Smooth muscle cell (in vitro differentiated cells): ENCODE measurements at regions not wholly inside any gene's neighbourhood (a gene's known extent, or its start where the extent isn't known, plus 50 kb on each side); places are given as distances from the start of the nearest gene placed in this dataset.

ENCODE experiments used
- DNase-seq: peaks from one replicate; lab custom pipeline; 2025; ENCODE audit not compliant: unreplicated experiment; lab: John Stamatoyannopoulos, UW
- H2AFZ ChIP-seq: fragments of 200-600 bp; sonication (generic); 2 replicates; pipeline ENCODE4 v1.6.0; 2016; ENCODE audit warnings: antibody characterized with exemption, low read depth, mild to moderate bottlenecking
- H3F3A ChIP-seq: fragments of 200-600 bp; sonication (generic); 2 replicates; pipeline ENCODE4 v1.6.0; 2017; ENCODE audit warnings: antibody characterized with exemption, low read depth
- H3K27ac ChIP-seq: fragments of 200-600 bp; sonication (generic); 2 replicates; pipeline ENCODE4 v1.5.1; 2016; ENCODE audit warnings: low read depth, mild to moderate bottlenecking
- H3K27me3 ChIP-seq: fragments of 200-600 bp; sonication (generic); 2 replicates; pipeline ENCODE4 v1.6.1; 2016; ENCODE audit warnings: low read depth, mild to moderate bottlenecking
- H3K36me3 ChIP-seq: fragments of 200-600 bp; sonication (generic); 2 replicates; pipeline ENCODE4 v1.5.1; 2016; ENCODE audit warnings: low read depth
- H3K4me1 ChIP-seq: fragments of 200-600 bp; sonication (generic); 2 replicates; pipeline ENCODE4 v1.5.1; 2016; ENCODE audit warnings: low read depth
- H3K4me2 ChIP-seq: fragments of 200-600 bp; sonication (generic); 2 replicates; pipeline ENCODE4 v1.6.0; 2016; ENCODE audit warnings: mild to moderate bottlenecking
- H3K4me3 ChIP-seq: fragments of 200-600 bp; sonication (generic); 2 replicates; pipeline ENCODE4 v1.5.1; 2016; ENCODE audit warnings: mild to moderate bottlenecking
- H3K79me2 ChIP-seq: fragments of 200-600 bp; sonication (generic); 2 replicates; pipeline ENCODE4 v1.6.0; 2016; ENCODE audit warnings: low read depth, mild to moderate bottlenecking
- H3K9ac ChIP-seq: fragments of 200-600 bp; sonication (generic); 2 replicates; pipeline ENCODE4 v1.6.0; 2016; ENCODE audit warnings: low read depth
- H3K9me3 ChIP-seq: fragments of 200-600 bp; sonication (generic); replicated peaks from 2 replicates; pipeline ENCODE4 v1.5.1; 2016; ENCODE audit warnings: low read depth
- H4K20me1 ChIP-seq: fragments of 200-600 bp; sonication (generic); 2 replicates; pipeline ENCODE4 v1.6.0; 2016; ENCODE audit warnings: low read depth
- WGBS: methylation state at CpG from one replicate; pipeline ENCODE4 v1.1.7; 2016; ENCODE audit warnings: low lambda C conversion rate; 5-methylcytosine and 5-hydroxymethylcytosine counted together
- TF ChIP-seq, protein P1 (sequence below): fragments of 200-600 bp; sonication (generic); IDR thresholded peaks from 2 replicates; pipeline ENCODE4 v1.5.1; 2017; ENCODE audit warnings: borderline replicate concordance, mild to moderate bottlenecking, antibody characterized with exemption; ENCODE audit not compliant: insufficient read depth, poor library complexity, severe bottlenecking

DNA sequence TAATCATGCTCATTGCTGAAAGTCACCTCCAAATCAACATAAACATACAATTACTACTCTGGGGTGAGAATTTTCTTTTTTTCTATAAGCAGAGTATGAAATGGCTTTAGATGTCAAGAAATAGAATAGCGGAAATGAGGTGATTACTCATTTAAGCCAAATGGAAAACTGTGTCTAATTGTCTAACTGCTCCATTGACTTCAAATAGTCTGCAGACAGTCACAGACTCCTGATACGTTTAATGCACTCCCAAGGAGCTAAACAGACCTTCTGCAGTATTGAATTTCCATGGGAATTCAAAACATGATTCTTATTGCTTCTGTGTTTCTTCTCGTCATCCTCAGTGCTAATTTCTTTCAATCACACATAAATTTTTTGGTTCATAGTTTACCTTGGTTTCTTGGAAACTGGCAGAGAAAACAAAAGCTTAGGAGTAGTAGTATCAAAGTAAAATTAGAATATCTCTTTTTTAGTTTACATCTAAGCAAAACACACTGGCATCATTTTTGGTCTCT, 865.2 kb upstream of the SLC10A2 start:
- Histone ChIP-seq H3K36me3 (no peaks in the 10 kb centered on the region), H3K9ac (no peak overlapping the region), H3K4me3 (no peak overlapping the region), H3K27ac (no peak overlapping the region), H3F3A (no peaks in the 10 kb centered on the region), H4K20me1 (no peaks in the 10 kb centered on the region), H2AFZ (no peak overlapping the region), H3K4me1 (no peaks in the 10 kb centered on the region), H3K27me3 (no peaks in the 10 kb centered on the region), H3K9me3 (no peaks in the 10 kb centered on the region), H3K79me2 (no peaks in the 10 kb centered on the region), H3K4me2 (no peak overlapping the region)
- 82% methylated on average over 3 of the region's 3 CpGs for WGBS
- TF ChIP-seq, protein P1, sequence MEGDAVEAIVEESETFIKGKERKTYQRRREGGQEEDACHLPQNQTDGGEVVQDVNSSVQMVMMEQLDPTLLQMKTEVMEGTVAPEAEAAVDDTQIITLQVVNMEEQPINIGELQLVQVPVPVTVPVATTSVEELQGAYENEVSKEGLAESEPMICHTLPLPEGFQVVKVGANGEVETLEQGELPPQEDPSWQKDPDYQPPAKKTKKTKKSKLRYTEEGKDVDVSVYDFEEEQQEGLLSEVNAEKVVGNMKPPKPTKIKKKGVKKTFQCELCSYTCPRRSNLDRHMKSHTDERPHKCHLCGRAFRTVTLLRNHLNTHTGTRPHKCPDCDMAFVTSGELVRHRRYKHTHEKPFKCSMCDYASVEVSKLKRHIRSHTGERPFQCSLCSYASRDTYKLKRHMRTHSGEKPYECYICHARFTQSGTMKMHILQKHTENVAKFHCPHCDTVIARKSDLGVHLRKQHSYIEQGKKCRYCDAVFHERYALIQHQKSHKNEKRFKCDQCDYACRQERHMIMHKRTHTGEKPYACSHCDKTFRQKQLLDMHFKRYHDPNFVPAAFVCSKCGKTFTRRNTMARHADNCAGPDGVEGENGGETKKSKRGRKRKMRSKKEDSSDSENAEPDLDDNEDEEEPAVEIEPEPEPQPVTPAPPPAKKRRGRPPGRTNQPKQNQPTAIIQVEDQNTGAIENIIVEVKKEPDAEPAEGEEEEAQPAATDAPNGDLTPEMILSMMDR = no peak
- DNase-seq = no peak

DNA sequence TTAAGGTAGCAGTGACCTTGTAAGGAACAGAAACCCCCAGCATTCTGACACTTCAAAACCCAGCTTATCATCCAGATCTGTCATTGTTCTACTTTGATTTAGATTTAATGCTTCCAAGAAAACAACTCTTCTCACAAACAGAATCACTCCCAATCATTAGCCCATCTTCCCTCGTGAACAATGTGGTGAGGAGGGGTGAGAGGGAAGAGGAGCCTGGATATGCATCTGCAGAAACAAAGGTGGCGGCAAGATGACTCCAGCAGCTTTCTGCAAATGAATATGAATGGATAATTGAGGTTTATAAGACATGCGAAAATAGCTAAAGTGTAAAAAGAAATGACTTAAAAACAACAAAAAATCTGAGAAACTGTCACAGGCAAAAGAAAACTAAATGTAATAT, 859.9 kb upstream of the SLC10A2 start:
- no peaks in the 10 kb centered on the region for H3K4me1 ChIP-seq
- no peak overlapping the region for H3K4me3 ChIP-seq
- DNase-seq = no peak
- H2AFZ ChIP-seq = no peak overlapping the region
- H3F3A ChIP-seq = no peaks in the 10 kb centered on the region
- WGBS = 57% methylated on average over 3 of the region's 3 CpGs
- no peaks in the 10 kb centered on the region for H3K36me3 ChIP-seq
- TF ChIP-seq, protein P1 = no peak
- no peaks in the 10 kb centered on the region for H3K79me2 ChIP-seq
- H3K4me2 ChIP-seq = no peak overlapping the region
- H4K20me1 ChIP-seq = no peaks in the 10 kb centered on the region
- H3K27ac ChIP-seq = no peak overlapping the region
- no peak overlapping the region for H3K9ac ChIP-seq
- H3K9me3 ChIP-seq = no peaks in the 10 kb centered on the region
- no peaks in the 10 kb centered on the region for H3K27me3 ChIP-seq

DNA sequence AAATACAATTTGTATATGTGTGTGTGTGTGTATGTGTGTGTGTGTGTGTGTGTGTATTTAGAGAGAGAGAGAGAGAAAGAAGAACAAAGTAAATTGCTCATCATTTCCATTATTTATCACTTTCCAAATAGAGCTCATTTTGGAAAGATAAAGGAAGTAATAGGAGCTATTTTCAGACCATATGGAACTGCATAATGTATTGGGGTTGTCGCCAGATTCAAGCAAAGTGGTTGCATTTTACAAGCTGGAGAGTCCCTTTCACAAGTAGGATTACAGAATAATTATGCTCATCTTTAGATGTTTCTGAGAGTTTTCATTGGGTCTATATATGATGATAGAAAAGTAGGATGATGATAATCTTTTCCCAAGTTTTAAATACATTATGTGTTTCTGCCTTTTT, 842.7 kb upstream of the SLC10A2 start:
- Histone ChIP-seq H3K36me3 (no peaks in the 10 kb centered on the region), H3K4me3 (no peak overlapping the region), H3K4me2 (no peak overlapping the region), H3K4me1 (no peaks in the 10 kb centered on the region), H3K9me3 (no peaks in the 10 kb centered on the region), H3K9ac (no peak overlapping the region), H4K20me1 (no peaks in the 10 kb centered on the region), H3K79me2 (no peaks in the 10 kb centered on the region), H3K27me3 (no peaks in the 10 kb centered on the region), H3K27ac (no peak overlapping the region), H2AFZ (no peak overlapping the region), H3F3A (no peaks in the 10 kb centered on the region)
- DNase-seq = no peak
- 70% methylated on average over 1 of the region's 1 CpG for WGBS
- TF ChIP-seq, protein P1 = no peak

DNA sequence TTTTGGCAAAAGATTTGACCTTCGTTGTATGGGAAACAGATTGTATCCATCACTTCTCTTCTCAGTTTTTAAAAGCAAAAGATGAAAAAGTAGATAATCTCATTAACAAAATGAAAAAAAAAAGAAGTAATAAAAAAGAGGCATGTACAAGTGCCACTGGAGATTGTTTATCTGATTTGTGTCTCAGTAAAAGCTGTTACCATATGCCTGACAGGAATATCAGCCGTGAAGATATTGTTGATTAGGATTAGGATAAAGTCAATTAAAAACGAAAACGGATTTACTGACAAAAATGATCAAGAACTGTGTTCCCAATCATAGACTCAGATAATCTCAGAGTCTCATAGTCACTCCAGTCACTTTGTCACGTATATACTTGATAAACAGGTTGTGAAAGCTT, 842.1 kb upstream of the SLC10A2 start:
- TF ChIP-seq, protein P1 = no peak
- Histone ChIP-seq H3K27me3 (no peaks in the 10 kb centered on the region), H3K27ac (no peak overlapping the region), H4K20me1 (no peaks in the 10 kb centered on the region), H3K9me3 (no peaks in the 10 kb centered on the region), H3K4me3 (no peak overlapping the region), H2AFZ (no peak overlapping the region), H3K4me2 (no peak overlapping the region), H3K4me1 (no peaks in the 10 kb centered on the region), H3K9ac (no peak overlapping the region), H3K79me2 (no peaks in the 10 kb centered on the region), H3K36me3 (no peaks in the 10 kb centered on the region), H3F3A (no peaks in the 10 kb centered on the region)
- 82% methylated on average over 5 of the region's 5 CpGs for WGBS
- no peak for DNase-seq
